NCI-H187 (cell line): ENCODE measurements at regions not wholly inside any gene's neighbourhood (a gene's known extent, or its start where the extent isn't known, plus 50 kb on each side); places are given as distances from the start of the nearest gene placed in this dataset.

Source experiments
- DNase-seq, 2 experiments: peaks; one replicate each; lab custom pipeline; 2025; lab: John Stamatoyannopoulos, UW

GRCh38 chr3:117954131-117954530, 1080.5 kb downstream of the IGSF11 start:
- no peak for DNase-seq

- DNase-seq, result no peak
These were observed 1079.5 kb downstream of the IGSF11 start for GRCh38 chr3:117955196-117955595.

- no peak for DNase-seq
These were observed 1076.6 kb downstream of the IGSF11 start for GRCh38 chr3:117958027-117958426.

GRCh38 chr3:117962750-117963149, 1071.9 kb downstream of the IGSF11 start:
- DNase-seq, result no peak

- no peak for DNase-seq
These were observed 1070.8 kb downstream of the IGSF11 start for GRCh38 chr3:117963858-117964257.

GRCh38 chr3:117964814-117965213, 1069.8 kb downstream of the IGSF11 start:
- no peak for DNase-seq

GRCh38 chr3:117977504-117978228, 1057.0 kb downstream of the IGSF11 start:
- DNase-seq, result no peak

GRCh38 chr3:117979466-117979865, 1055.2 kb downstream of the IGSF11 start:
- DNase-seq, result no peak

GRCh38 chr3:117987256-117987655, 1047.4 kb downstream of the IGSF11 start:
- no peak for DNase-seq

- no peak for DNase-seq
These were observed 1044.7 kb downstream of the IGSF11 start for GRCh38 chr3:117989982-117990381.

- DNase-seq, result no peak
These were observed 1044.0 kb downstream of the IGSF11 start for GRCh38 chr3:117990627-117991026.

- DNase-seq, result no peak
These were observed 1038.7 kb downstream of the IGSF11 start for GRCh38 chr3:117995842-117996437.

- peak; percentile 67 to 69 for DNase-seq
These were observed 1037.2 kb downstream of the IGSF11 start for GRCh38 chr3:117997201-117998049.

- DNase-seq, result no peak
These were observed 1036.6 kb downstream of the IGSF11 start for GRCh38 chr3:117998071-117998470.

GRCh38 chr3:118000219-118000618, 1034.4 kb downstream of the IGSF11 start:
- DNase-seq, result no peak

GRCh38 chr3:118001380-118001779, 1033.3 kb downstream of the IGSF11 start:
- no peak for DNase-seq

GRCh38 chr3:118011910-118012309, 1022.7 kb downstream of the IGSF11 start:
- DNase-seq, result no peak

- DNase-seq, result no peak
These were observed 1005.6 kb downstream of the IGSF11 start for GRCh38 chr3:118029049-118029448.

GRCh38 chr3:118036215-118036614, 998.4 kb downstream of the IGSF11 start:
- DNase-seq, result no peak

- DNase-seq, result no peak
These were observed 979.3 kb downstream of the IGSF11 start for GRCh38 chr3:118055381-118055780.

- no peak for DNase-seq
These were observed 977.6 kb downstream of the IGSF11 start for GRCh38 chr3:118057086-118057485.

- no peak for DNase-seq
These were observed 975.5 kb downstream of the IGSF11 start for GRCh38 chr3:118059096-118059495.

GRCh38 chr3:118067439-118067838, 967.2 kb downstream of the IGSF11 start:
- no peak for DNase-seq
